Endothelial cell of umbilical vein (primary cell): ENCODE measurements at regions not wholly inside any gene's neighbourhood (a gene's known extent, or its start where the extent isn't known, plus 50 kb on each side); places are given as distances from the start of the nearest gene placed in this dataset.

Experiments used
- BruUV-seq: library from RNA; stranded (reverse); fragments of 400-500 nt; replicated peaks from 2 replicates; lab custom pipeline; 2021; lab: Mats Ljungman, UMichigan
- CTCF ChIA-PET: fragments of 300-600, 350-600 bp; sonication (Branson Sonifier 250); formaldehyde crosslinking; loops from one replicate; lab custom pipeline; 2021; ENCODE audit warnings: antibody characterized with exemption, inconsistent platforms; lab: Charles Lee
- POLR2A ChIA-PET: fragments of 300-600, 350-600 bp; sonication (Branson Sonifier 250); formaldehyde crosslinking; loops from one replicate; lab custom pipeline; 2021; ENCODE audit warnings: antibody characterized with exemption, inconsistent platforms; lab: Charles Lee
- DNase-seq: peaks from one replicate; pipeline ENCODE4 v3.0.0-alpha.2; 2011; ENCODE audit warnings: low read depth, low spot score
- FAIRE-seq: peaks from 2 replicates; lab custom pipeline; 2011; peaks lifted over from hg19 to GRCh38; lab: Jason Lieb, UNC
- H2AFZ ChIP-seq: 2 replicates; pipeline ENCODE4 v1.6.0; 2012; ENCODE audit warnings: low read depth, low read length, control low read depth, inconsistent platforms
- H3K27ac ChIP-seq: 2 replicates; pipeline ENCODE4 v1.5.1; 2011; ENCODE audit warnings: low read depth, mild to moderate bottlenecking, control low read depth, low read length, moderate library complexity; ENCODE audit not compliant: insufficient read depth
- H3K27me3 ChIP-seq, 2 experiments: 2 replicates each; pipeline versions ENCODE4 v1.6.0 to v1.6.1; 2011; ENCODE audit warnings: low read length in 2 of 2, mixed read lengths in 1 of 2; ENCODE audit not compliant: control insufficient read depth in 2 of 2, insufficient read depth in 2 of 2
- H3K36me3 ChIP-seq, 2 experiments: 2 replicates in 1 of 2; 3 replicates in 1 of 2; pipeline ENCODE4 v1.5.1; 2011; ENCODE audit warnings: low read length in 2 of 2, mild to moderate bottlenecking in 1 of 2, moderate library complexity in 1 of 2; ENCODE audit not compliant: control insufficient read depth in 2 of 2, insufficient read depth in 2 of 2; ENCODE audit errors: extremely low read depth in 1 of 2
- H3K4me1 ChIP-seq: 3 replicates; pipeline ENCODE4 v1.5.1; 2011; ENCODE audit warnings: mild to moderate bottlenecking, low read length; ENCODE audit not compliant: control insufficient read depth, insufficient read depth; ENCODE audit errors: extremely low read depth
- H3K4me2 ChIP-seq: 2 replicates; pipeline ENCODE4 v1.6.1; 2011; ENCODE audit warnings: low read length, control low read depth, mixed read lengths; ENCODE audit not compliant: insufficient read depth
- H3K4me3 ChIP-seq, 3 experiments: fragments of 200-600 bp in 1 of 3; sonication (generic), shearing (Covaris generic) in 1 of 3; replicated peaks in 1 of 3; 2 replicates each; pipeline ENCODE4 v1.5.1; 2011 to 2016; ENCODE audit warnings: control low read depth in 3 of 3, low read length in 3 of 3, mild to moderate bottlenecking in 2 of 3, inconsistent platforms in 1 of 3, low read depth in 1 of 3, moderate library complexity in 1 of 3; ENCODE audit not compliant: insufficient read depth in 1 of 3
- H3K79me2 ChIP-seq: 2 replicates; pipeline ENCODE4 v1.6.0; 2012; ENCODE audit warnings: low read length, inconsistent platforms; ENCODE audit not compliant: control insufficient read depth, insufficient read depth
- H3K9ac ChIP-seq: replicated peaks from 2 replicates; pipeline ENCODE3; 2011; ENCODE audit warnings: low read length, control low read depth; ENCODE audit not compliant: insufficient read depth; ENCODE audit errors: extremely low read depth
- H3K9me1 ChIP-seq: replicated peaks from 3 replicates; pipeline ENCODE4 v1.6.0; 2011; ENCODE audit warnings: mild to moderate bottlenecking, low read length; ENCODE audit not compliant: control insufficient read depth, insufficient read depth; ENCODE audit errors: extremely low read depth
- H3K9me3 ChIP-seq: replicated peaks from 2 replicates; pipeline ENCODE4 v1.5.1; 2012; ENCODE audit warnings: low read length, inconsistent platforms; ENCODE audit not compliant: control insufficient read depth, insufficient read depth
- H4K20me1 ChIP-seq: replicated peaks from 2 replicates; pipeline ENCODE3; 2011; ENCODE audit warnings: mild to moderate bottlenecking, low read length; ENCODE audit not compliant: control insufficient read depth, insufficient read depth; ENCODE audit errors: extremely low read depth
- CTCF ChIP-seq, 2 donors: IDR thresholded peaks; 1 replicate in 1 of 2; 2 replicates in 1 of 2; pipeline ENCODE4 v1.5.1; 2011; ENCODE audit warnings: low read length in 2 of 2, mild to moderate bottlenecking in 2 of 2, moderate library complexity in 2 of 2, control low read depth in 1 of 2, inconsistent platforms in 1 of 2, low read depth in 1 of 2; ENCODE audit not compliant: insufficient read depth in 1 of 2; ENCODE audit errors: extremely low read depth in 1 of 2
- EZH2 ChIP-seq: IDR thresholded peaks from 2 replicates; pipeline ENCODE4 v1.6.1; 2012; ENCODE audit warnings: borderline replicate concordance, low read depth, mild to moderate bottlenecking, moderate library complexity, low read length, inconsistent platforms; ENCODE audit not compliant: severe bottlenecking
- FOS ChIP-seq: IDR thresholded peaks from 2 replicates; pipeline ENCODE4 v1.6.1; 2011; ENCODE audit warnings: mild to moderate bottlenecking, low read length, moderate library complexity, borderline replicate concordance; ENCODE audit not compliant: insufficient read depth
- GATA2 ChIP-seq: IDR thresholded peaks from 2 replicates; pipeline ENCODE4 v1.7.0; 2011; ENCODE audit warnings: low read depth, mild to moderate bottlenecking, moderate library complexity, mixed read lengths, low read length; ENCODE audit not compliant: insufficient read length, insufficient read depth
- JUN ChIP-seq: IDR thresholded peaks from 2 replicates; pipeline ENCODE4 v1.6.1; 2011; ENCODE audit warnings: borderline replicate concordance, low read depth; ENCODE audit not compliant: insufficient read length, insufficient read depth
- MAX ChIP-seq: IDR thresholded peaks from 2 replicates; pipeline ENCODE4 v1.6.1; 2011; ENCODE audit not compliant: insufficient read depth, insufficient read length
- MYC ChIP-seq: IDR thresholded peaks from one replicate; pipeline ENCODE4 v1.6.1; 2011; ENCODE audit warnings: mild to moderate bottlenecking, low read depth, low read length
- POLR2A ChIP-seq: IDR thresholded peaks from 2 replicates; pipeline ENCODE4 v1.6.1; 2012; ENCODE audit warnings: low read depth, mild to moderate bottlenecking, control low read depth, low read length
- POLR2AphosphoS5 ChIP-seq: IDR thresholded peaks from 2 replicates; pipeline ENCODE4 v1.6.1; 2012; ENCODE audit warnings: low read depth, mild to moderate bottlenecking, control low read depth, low read length, moderate library complexity; ENCODE audit not compliant: insufficient read depth
- dilution Hi-C: fragments of 300-500 bp; cut with MboI; formaldehyde crosslinking; loops from one replicate; pipeline ENCODE4 v1.15.0; 2019; ENCODE audit warnings: low sequenced_read_pairs; ENCODE audit not compliant: extremely low pct_ligation_motif_present
- intact Hi-C: fragments of 100-400 bp; cut with micrococcal nuclease; formaldehyde crosslinking; loops from one replicate; pipeline ENCODE4 v1.10.0; 2022

GRCh38 chrX:117539090-117539418 lies 577.6 kb downstream of the KLHL13 start:
- Histone ChIP-seq H3K4me1 (no peaks in the 10 kb centered on the region), H3K9me1 (no peaks in the 10 kb centered on the region), H3K79me2 (no peaks in the 10 kb centered on the region), H3K9ac (no peak overlapping the region), H3K4me2 (no peak overlapping the region), H3K27ac (no peak overlapping the region), H3K4me3 (no peak overlapping the region), H3K27me3 (no peaks in the 10 kb centered on the region), H2AFZ (no peak overlapping the region), H3K36me3 (no peaks in the 10 kb centered on the region), H4K20me1 (no peaks in the 10 kb centered on the region), H3K9me3 (no peaks in the 10 kb centered on the region)
- POLR2A ChIA-PET = no interaction called here
- no peak for TF ChIP-seq MYC
- dilution Hi-C loops (no loop called here), intact Hi-C loops (no loop called here)
- DNase-seq (no peak), FAIRE-seq (no peak)
- no TSS peak for BruUV-seq
- CTCF ChIA-PET = no interaction called here

- no TSS peak for BruUV-seq
- no peak overlapping the region for H3K9ac ChIP-seq
These were observed 578.2 kb downstream of the KLHL13 start for GRCh38 chrX:117538178-117539089.

More at GRCh38 chrX:117538178-117539089, 578.2 kb downstream of the KLHL13 start:
- Histone ChIP-seq H3K36me3 (no peaks in the 10 kb centered on the region), H3K4me3 (no peak overlapping the region), H4K20me1 (no peaks in the 10 kb centered on the region), H3K27me3 (no peaks in the 10 kb centered on the region), H3K9me3 (no peaks in the 10 kb centered on the region), H2AFZ (no peak overlapping the region), H3K4me1 (no peaks in the 10 kb centered on the region), H3K4me2 (no peak overlapping the region), H3K79me2 (no peaks in the 10 kb centered on the region), H3K9me1 (no peaks in the 10 kb centered on the region), H3K27ac (no peak overlapping the region)
- intact Hi-C loops = no loop called here
- TF ChIP-seq CTCF (IDR thresholded peaks at IDR 0.05; ENCODE audit: extremely low read depth in 1 of 2, insufficient read depth in 1 of 2, low read depth in 1 of 2, low read length in 2 of 2) = no peak
- TF ChIP-seq FOS = no peak
- no peak for TF ChIP-seq POLR2AphosphoS5
- no peak for TF ChIP-seq EZH2
- no peak for TF ChIP-seq JUN
- no peak for TF ChIP-seq GATA2
- TF ChIP-seq MYC = no peak
- TF ChIP-seq MAX = no peak
- TF ChIP-seq POLR2A = no peak
- dilution Hi-C loops = no loop called here
- ChIA-PET POLR2A (no interaction called here), CTCF (no interaction called here)
- no peak for DNase-seq
- no peak for FAIRE-seq
